Gastroesophageal sphincter (tissue), 3 donors: ENCODE measurements at regions not wholly inside any gene's neighbourhood (a gene's known extent, or its start where the extent isn't known, plus 50 kb on each side); places are given as distances from the start of the nearest gene placed in this dataset.

Experiments
- CTCF ChIP-seq, 4 experiments: fragments of 200-600 bp in 2 of 4; fragments of 450-650 bp in 2 of 4; sonication (generic) in 1 of 4; IDR thresholded peaks; one replicate each; pipeline ENCODE4 v1.5.1; 2017 to 2019; ENCODE audit warnings: antibody characterized with exemption in 4 of 4, mild to moderate bottlenecking in 2 of 4, moderate library complexity in 2 of 4
- EP300 ChIP-seq: sonication (generic); formaldehyde crosslinking; IDR thresholded peaks from one replicate; pipeline ENCODE4 v1.6.1; 2017; ENCODE audit warnings: antibody characterized with exemption, mild to moderate bottlenecking
- POLR2A ChIP-seq, 2 donors: fragments of 450-650 bp; IDR thresholded peaks; one replicate each; pipeline ENCODE4 v1.6.1; 2017; ENCODE audit warnings: antibody characterized with exemption in 2 of 2, mild to moderate bottlenecking in 2 of 2, moderate library complexity in 1 of 2

- TF ChIP-seq CTCF (IDR thresholded peaks at IDR 0.05), result no peak
- TF ChIP-seq EP300, result no peak
- TF ChIP-seq POLR2A (IDR thresholded peaks at IDR 0.05), result no peak
These were observed 243.8 kb upstream of the LDB2 start for GRCh38 chr4:17142232-17142711.
